ENCODE measurements at regions not wholly inside any gene's neighbourhood (a gene's known extent, or its start where the extent isn't known, plus 50 kb on each side); places are given as distances from the start of the nearest gene placed in this dataset.

GRCh38 chr11:71075871-71076420 lies 176.4 kb downstream of the SHANK2 start:
- Histone ChIP-seq H3K9me3 (ENCODE audit: control insufficient read depth, low read length) (no peaks in the 10 kb centered on the region), H3K27ac (ENCODE audit: low read depth, low read length) (no peak overlapping the region), H3K4me3 (ENCODE audit: low read length) (no peak overlapping the region), H3K9ac (ENCODE audit: extremely low read depth, low read length, poor library complexity, severe bottlenecking) (no peak overlapping the region), H3K27me3 (ENCODE audit: control insufficient read depth, insufficient read depth, low read length, poor library complexity, severe bottlenecking) (no peaks in the 10 kb centered on the region), H3K4me1 (ENCODE audit: control insufficient read depth, insufficient read depth, low read length) (no peaks in the 10 kb centered on the region), H3K36me3 (ENCODE audit: control insufficient read depth, insufficient read depth, low read length) (no peaks in the 10 kb centered on the region)
- DNase-seq: no peak
- no peaks in the 10 kb centered on the region for H3K27me3 Mint-ChIP-seq (ENCODE audit: insufficient read depth)
- no peak overlapping the region for H3K27ac Mint-ChIP-seq
- no peak overlapping the region for H3K4me3 Mint-ChIP-seq
- peaks cover 33% of the 10 kb centered on the region for H3K9me3 Mint-ChIP-seq
- 67 to 82% methylated on average over 3 to 10 of the region's 10 CpGs for WGBS, 2 experiments (ENCODE audit: insufficient coverage in 1 of 2, insufficient read length in 1 of 2)
- peaks cover 41% of the 10 kb centered on the region for H3K36me3 Mint-ChIP-seq (ENCODE audit: low read depth)
- TF ChIP-seq CTCF (conservative IDR thresholded peaks at IDR 0.05): no peak
- H3K4me1 Mint-ChIP-seq: no peaks in the 10 kb centered on the region

GRCh38 chr11:71075116-71075720 lies 177.2 kb downstream of the SHANK2 start:
- no peak overlapping the region for H3K27ac ChIP-seq (ENCODE audit: low read depth, low read length)
- no peaks in the 10 kb centered on the region for H3K4me1 Mint-ChIP-seq
- no peaks in the 10 kb centered on the region for H3K27me3 Mint-ChIP-seq (ENCODE audit: insufficient read depth)
- no peak overlapping the region for H3K4me3 ChIP-seq (ENCODE audit: low read length)
- H3K27ac Mint-ChIP-seq: no peak overlapping the region
- 92 to 95% methylated on average over 6 to 14 of the region's 14 CpGs for WGBS, 2 experiments (ENCODE audit: insufficient coverage in 1 of 2, insufficient read length in 1 of 2)
- H3K4me1 ChIP-seq (ENCODE audit: control insufficient read depth, insufficient read depth, low read length): no peaks in the 10 kb centered on the region
- H3K9me3 Mint-ChIP-seq: peaks cover 28% of the 10 kb centered on the region
- no peak overlapping the region for H3K4me3 Mint-ChIP-seq
- H3K36me3 Mint-ChIP-seq (ENCODE audit: low read depth): peaks cover 38% of the 10 kb centered on the region
- H3K9me3 ChIP-seq (ENCODE audit: control insufficient read depth, low read length): no peaks in the 10 kb centered on the region
- H3K36me3 ChIP-seq (ENCODE audit: control insufficient read depth, insufficient read depth, low read length): no peaks in the 10 kb centered on the region
- no peak for TF ChIP-seq CTCF (conservative IDR thresholded peaks at IDR 0.05)
- DNase-seq: no peak
- no peak overlapping the region for H3K9ac ChIP-seq (ENCODE audit: extremely low read depth, low read length, poor library complexity, severe bottlenecking)
- H3K27me3 ChIP-seq (ENCODE audit: control insufficient read depth, insufficient read depth, low read length, poor library complexity, severe bottlenecking): no peaks in the 10 kb centered on the region

GRCh38 chr11:71071736-71072509 lies 180.5 kb downstream of the SHANK2 start:
- Histone ChIP-seq H3K4me3 (ENCODE audit: low read length) (no peak overlapping the region), H3K36me3 (ENCODE audit: control insufficient read depth, insufficient read depth, low read length) (no peaks in the 10 kb centered on the region), H3K27me3 (ENCODE audit: control insufficient read depth, insufficient read depth, low read length, poor library complexity, severe bottlenecking) (no peaks in the 10 kb centered on the region), H3K4me1 (ENCODE audit: control insufficient read depth, insufficient read depth, low read length) (no peaks in the 10 kb centered on the region), H3K9ac (ENCODE audit: extremely low read depth, low read length, poor library complexity, severe bottlenecking) (no peak overlapping the region), H3K27ac (ENCODE audit: low read depth, low read length) (no peak overlapping the region), H3K9me3 (ENCODE audit: control insufficient read depth, low read length) (no peaks in the 10 kb centered on the region)
- H3K27ac Mint-ChIP-seq: no peak overlapping the region
- H3K36me3 Mint-ChIP-seq (ENCODE audit: low read depth): peaks cover 14% of the 10 kb centered on the region
- DNase-seq: no peak
- H3K9me3 Mint-ChIP-seq: peaks cover 2% of the 10 kb centered on the region
- H3K4me1 Mint-ChIP-seq: no peaks in the 10 kb centered on the region
- no peaks in the 10 kb centered on the region for H3K27me3 Mint-ChIP-seq (ENCODE audit: insufficient read depth)
- 91 to 92% methylated on average over 9 to 14 of the region's 15 CpGs for WGBS, 2 experiments (ENCODE audit: insufficient coverage in 1 of 2, insufficient read length in 1 of 2)
- H3K4me3 Mint-ChIP-seq: no peak overlapping the region
- TF ChIP-seq CTCF (conservative IDR thresholded peaks at IDR 0.05): no peak
